ENCODE measurements at regions not wholly inside any gene's neighbourhood (a gene's known extent, or its start where the extent isn't known, plus 50 kb on each side); places are given as distances from the start of the nearest gene placed in this dataset.
"Not testable (repeated sequence)": the region's sequence is repeated elsewhere in the genome, so short reads cannot be mapped to it uniquely, and the experiment has no call there.

DNA sequence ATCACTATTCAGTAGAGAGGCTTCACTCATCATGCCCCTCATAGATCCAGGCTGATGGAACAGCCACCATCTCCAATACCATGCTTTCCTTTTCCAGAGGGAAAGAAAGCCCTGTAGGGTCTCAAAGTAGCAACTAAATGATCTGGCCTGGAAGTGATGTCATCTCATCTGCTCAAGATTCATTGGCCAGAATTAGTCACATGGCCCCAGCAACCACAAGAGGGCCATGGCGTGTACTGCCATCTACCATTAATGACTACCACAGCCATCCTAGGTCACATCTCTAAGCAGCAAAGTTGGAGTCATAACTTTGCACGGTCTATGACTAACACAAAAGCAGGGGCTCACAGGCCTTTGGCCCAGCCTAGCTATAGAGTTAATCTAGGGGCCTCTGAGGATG, 194.8 kb downstream of the KIT start:
- no peak for DNase-seq (ENCODE audit: low read depth in 2 of 2)

DNA sequence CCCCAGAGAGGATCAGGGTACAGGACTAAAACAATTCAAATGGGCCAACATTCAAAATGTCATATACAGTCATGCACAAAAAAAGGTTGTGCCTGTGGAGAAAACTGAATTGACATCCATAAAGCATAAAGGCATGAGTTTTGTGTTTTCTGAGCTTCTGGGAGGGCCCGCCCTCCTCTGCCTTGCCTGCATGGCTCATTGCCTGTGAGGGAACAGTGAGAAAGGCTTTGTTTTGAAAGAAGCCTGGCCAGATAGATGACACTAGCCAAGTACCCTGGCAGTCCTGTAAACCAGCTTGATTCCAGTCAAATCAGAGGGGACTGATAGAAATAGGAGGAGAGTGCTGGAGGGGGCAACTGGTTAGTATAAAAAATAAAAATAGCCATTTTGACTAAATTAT, 194.3 kb downstream of the KIT start:
- DNase-seq (ENCODE audit: low read depth in 2 of 2) = no peak

DNA sequence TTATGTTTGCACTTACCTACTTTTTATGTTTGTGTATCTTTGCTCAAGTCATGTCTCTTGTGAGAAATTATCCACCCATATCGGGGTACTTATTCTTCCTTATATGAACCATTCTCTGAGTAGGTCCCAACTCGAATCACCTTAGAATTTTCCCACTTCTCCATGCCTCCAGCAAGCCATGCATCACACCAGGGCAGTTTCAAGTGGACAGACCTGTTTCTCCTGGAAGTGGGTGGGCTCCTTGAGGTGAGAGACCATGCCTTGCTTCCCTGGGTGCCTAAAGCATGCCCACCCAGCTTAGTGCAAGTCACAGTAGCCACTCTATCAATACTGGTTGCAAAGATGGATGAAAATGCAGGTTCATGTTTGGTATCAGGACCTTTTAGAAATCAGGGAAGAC, 187.2 kb downstream of the KIT start:
- DNase-seq (ENCODE audit: low read depth in 2 of 2) = no peak

DNA sequence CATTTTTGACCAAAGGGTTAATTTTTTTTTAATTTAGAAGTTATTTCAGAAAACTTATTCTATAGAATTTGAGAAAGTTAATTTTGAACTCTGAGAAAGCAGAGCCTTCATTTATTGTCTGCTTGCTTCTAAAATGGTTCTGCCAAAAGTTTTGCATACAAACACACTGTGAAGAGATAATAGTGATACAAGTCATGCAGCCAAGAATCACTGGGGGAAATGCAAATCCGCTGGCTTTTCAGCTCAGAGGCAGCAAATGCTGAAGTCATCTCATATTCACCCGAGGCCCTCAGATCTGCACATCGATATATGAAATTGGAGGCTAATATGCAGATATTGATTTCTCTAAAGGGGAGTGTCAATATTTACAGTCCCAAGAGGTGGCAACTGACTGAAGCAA, 186.2 kb downstream of the KIT start:
- DNase-seq (ENCODE audit: low read depth in 2 of 2) = no peak

DNA sequence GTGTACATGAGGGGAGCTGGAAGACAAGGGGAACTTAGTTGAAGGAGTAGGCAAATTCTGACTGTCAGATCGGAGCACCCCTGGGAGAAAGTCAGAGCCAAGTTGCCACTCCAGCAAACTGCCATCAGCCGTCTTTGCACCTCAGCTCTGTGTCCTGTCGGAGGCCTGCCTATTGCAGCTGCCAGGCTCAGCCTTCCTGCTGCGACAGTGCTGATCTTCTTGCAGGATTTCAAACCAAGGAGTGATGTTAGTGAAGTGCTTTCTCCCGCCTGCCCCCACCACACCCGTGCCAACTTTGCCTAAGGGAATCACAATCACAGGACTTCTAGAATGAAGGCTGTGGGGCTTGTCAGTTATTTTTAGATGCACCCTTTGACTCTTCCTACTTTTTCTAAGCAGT, 185.3 kb downstream of the KIT start:
- DNase-seq (ENCODE audit: low read depth in 2 of 2) = no peak

DNA sequence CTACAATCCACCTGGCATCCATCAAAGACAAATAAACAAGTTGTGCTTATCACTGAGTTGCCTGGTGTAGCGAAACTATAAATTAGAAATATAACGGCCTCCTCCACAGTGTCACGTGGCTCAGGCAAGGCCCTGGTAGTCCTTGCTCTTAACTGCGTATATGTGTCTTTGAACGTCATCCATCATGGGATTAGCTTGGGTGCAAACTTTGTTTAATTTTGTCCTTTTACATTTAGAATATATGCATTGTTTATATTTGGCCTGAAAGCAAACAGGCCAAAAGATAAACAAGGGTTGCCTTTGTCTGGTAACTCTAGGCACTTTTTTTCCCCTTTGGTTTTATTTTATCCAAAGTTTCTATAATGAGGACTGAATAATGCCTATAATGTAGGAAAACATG, 184.9 kb downstream of the KIT start:
- no peak for DNase-seq (ENCODE audit: low read depth in 2 of 2)

DNA sequence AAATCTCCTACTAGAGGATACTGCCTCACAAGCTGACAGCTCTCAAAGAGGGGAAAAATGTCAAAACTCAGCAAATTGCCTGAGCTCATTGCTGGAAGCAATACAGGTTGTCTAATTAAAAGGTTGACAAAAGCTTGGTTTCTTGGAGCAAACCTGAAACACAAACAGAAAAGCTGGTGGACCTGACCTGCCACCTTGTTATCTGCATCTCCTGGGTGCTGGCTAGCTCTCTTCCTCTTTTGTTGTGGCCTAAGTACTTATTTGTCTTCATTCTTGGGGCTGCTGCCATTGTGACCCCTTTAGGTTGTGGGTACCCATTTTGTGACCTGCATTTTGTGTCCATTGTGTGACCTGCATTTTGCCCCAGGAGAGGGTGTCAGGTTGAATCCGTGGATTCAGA, 184.5 kb downstream of the KIT start:
- no peak for DNase-seq (ENCODE audit: low read depth in 2 of 2)

DNA sequence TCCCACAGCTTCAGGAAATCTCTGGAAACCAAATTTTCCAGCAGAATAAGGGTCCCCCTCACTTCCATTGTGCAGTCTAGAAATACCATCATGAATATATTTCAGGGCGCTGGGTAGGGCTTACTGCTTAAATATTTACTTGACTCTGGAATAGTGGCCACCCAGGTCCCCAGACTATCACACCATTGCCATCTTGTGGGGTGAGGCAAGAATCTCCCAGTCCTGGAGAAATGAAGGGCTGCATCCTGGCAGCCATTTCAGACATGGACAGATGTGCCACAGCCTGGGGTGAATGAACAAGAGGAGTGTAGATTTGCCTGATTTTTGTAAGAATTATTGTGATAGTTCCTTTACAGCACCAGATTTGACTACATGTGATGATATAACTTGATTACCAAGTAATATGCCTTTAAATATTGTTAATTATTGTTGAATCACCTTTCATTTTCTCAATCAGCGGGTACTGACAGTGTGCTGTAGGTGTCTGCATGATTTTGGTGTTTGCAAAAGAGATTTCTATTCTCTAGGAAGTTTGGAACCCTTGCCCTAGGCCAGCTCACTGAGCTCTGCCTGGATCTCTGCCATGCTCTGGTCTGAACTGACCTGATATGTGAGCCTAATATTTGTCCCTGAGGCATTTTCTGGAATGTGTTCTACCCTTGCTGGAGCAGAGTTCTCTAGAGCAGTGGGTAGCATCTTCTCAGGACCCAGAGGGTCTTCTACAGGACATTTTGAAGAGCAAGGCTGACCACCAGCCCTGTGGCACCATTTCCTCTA, 183.4 kb downstream of the KIT start:
- no peak for DNase-seq (ENCODE audit: low read depth in 2 of 2)

DNA sequence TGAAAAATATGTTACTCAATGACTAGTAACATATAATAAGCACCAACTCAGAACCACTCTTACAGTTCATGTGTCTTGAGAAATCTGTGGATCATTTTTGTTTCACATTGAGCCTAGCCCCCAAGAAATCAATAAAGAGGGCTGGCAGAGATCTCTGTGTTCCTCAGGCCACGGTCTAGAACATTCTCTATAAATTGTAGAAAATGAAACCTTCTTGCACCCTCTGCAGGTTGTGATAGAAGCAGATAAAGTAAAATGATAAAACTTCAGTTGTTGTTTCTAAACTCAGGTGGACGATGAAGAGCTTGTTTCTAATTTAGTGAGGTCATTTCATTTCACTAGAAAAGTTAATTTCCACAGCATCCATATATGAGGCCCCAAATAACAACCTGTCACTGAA, 182.7 kb downstream of the KIT start:
- DNase-seq (ENCODE audit: low read depth in 2 of 2) = no peak

DNA sequence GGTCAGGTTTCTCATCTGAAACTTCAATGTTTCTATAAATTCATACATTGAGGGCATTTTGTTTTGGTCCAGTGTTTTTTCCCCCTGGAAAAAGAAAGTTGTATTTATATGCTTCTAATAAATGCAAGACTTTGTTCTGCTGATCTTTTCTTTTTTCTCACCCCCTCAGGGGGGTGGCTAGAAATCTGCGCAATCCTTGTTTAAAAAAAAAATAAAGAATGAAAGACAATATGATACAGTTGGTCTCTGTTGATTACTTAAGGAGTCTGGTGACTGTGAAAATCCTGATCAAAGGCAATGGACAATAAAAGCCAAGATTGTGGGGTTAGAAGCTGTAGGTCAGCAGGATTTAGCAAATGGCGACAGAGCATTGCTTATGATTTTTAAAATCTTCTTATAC, 180.5 kb downstream of the KIT start:
- DNase-seq (ENCODE audit: low read depth in 2 of 2) = no peak

DNA sequence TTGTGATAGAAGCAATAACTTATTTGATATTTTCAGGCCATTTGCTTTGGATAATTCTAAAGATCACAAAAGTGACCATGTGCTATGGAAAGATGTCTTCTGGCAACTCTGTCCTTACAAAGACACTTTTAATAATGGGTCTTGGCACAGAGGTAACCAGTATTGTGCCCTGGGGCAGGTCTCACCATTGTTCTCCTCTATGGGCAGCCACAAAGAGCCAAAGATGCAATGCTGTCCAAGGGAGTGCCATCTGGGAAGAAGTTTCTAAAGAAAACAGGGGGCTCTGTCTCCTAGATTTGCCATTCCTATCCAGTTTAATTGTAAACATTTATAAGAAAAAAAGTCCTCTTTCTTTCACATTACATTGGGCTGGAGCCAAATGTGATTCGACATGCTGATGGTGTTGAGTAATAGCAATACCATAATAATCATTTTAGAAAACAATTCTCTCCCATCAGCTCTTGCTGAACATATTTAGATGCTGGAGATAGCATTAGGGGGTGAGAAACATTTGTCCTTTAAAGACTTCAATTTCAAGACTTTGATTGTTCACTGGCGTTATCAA, 179.9 kb downstream of the KIT start:
- no peak for DNase-seq (ENCODE audit: low read depth in 2 of 2)

DNA sequence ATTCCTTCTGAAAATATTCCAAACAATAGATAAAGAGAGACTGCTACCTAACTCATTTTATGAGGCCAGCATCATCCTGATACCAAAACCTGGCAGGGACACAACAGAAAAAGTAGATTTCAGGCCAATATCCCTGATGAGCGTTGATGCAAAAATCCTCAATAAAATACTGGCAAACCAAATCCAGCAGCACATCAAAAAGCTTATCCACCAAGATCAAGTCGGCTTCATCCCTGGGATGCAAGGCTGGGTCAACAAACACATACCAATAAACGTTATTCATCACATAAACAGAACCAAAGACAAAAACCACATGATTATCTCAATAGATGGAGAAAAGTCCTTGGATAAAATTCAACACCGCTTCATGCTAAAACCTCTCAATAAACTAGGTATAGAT, 170.6 kb downstream of the KIT start:
- DNase-seq (ENCODE audit: low read depth in 2 of 2) = not testable (repeated sequence)

DNA sequence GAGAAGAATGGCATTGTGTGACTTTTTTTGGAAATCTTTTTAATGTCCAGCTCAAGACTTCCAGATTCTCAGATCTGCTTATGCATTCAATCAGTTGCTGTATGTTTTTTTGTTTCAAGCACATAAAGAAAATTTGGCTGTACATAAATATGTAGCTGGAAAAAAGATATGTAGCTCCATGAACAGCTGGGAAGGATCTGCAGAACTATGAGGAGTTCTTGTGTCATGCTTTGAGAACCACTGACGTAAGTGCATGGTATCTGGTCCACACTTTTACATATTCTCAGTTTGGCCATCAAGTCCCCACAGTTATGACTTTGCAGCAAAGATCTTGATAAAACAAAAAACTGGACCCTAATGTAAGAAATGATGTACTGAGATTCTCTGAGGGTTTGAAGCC, 165.9 kb downstream of the KIT start:
- no peak for DNase-seq (ENCODE audit: low read depth in 2 of 2)

DNA sequence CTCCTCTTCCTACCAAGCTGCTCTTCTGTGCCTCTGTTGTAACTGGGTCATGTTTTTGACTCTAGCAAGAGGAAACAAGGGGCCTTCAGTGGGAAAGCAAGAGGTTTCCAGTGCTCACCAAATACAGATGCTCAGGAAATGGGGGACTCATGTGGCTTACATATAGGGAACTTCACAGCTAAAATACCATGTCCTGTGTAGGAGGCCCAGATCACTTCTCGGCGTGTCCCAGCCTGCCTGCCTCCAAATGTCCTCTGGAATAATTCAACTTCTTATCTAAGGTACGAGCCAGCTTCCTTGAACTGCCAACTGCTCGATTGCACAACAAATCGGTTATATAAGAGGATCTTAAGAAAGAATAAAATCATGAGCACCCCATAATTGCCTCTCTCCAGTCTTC, 161.3 kb downstream of the KIT start:
- no peak for DNase-seq (ENCODE audit: low read depth in 2 of 2)

DNA sequence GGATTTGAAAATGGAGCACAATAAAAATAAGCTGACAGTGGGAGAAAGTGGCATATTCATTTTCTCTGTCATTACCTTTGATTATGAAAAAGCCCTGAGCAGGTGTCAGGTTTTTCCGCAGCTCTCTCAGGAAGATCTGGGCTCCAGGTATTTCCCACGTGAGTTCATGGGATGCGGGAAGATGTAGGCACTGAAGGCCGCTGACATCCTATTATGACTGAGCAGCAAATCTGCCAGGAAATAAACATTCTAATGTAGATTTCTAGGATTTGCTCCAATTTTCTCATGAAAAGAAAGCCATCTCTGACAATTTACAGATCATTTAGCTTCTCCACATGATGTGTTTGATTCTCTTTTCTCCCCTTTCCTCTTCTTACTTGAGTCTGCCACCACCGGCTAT, 160.7 kb downstream of the KIT start:
- no peak for DNase-seq (ENCODE audit: low read depth in 2 of 2)

DNA sequence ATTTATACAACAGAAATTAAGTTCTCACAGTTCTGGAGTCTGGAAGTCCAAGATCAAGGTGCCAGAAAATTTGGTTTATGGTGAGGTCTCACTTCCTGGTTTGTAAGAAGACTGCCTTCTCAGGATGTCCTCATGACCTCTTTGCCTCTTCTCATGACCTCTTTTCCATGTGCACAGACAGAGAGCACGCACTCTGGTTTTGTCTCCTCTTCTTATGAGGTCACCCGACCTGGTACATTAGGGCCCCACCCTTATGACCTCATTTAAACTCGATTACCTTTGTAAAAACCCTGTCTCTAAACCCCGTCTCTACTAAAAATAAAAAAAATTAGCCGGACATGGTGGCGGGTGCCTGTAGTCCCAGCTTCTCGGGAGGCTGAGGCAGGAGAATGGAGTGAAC, 155.9 kb downstream of the KIT start:
- DNase-seq (ENCODE audit: low read depth in 2 of 2) = no peak

DNA sequence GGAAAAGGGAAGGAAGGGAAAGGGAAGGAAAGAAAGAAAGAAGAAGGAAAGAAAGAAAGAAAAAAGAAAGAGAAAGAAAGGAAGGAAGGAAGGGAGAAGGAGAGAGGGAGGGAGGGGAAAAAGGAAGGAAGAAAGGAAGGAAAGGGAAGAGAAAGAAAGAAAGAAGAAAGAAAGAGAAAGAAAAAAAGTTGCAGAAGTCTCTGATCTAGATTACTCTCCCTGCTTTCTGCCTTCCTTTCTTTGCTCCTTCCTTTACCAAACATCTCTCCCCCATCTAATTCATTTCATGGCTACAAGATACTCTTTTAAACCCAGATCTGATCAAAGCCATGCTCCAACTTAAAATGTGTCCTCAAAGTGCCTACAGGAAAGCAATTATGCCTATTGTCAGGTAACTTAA, 148.6 kb downstream of the KIT start:
- DNase-seq (ENCODE audit: low read depth in 2 of 2) = no peak

DNA sequence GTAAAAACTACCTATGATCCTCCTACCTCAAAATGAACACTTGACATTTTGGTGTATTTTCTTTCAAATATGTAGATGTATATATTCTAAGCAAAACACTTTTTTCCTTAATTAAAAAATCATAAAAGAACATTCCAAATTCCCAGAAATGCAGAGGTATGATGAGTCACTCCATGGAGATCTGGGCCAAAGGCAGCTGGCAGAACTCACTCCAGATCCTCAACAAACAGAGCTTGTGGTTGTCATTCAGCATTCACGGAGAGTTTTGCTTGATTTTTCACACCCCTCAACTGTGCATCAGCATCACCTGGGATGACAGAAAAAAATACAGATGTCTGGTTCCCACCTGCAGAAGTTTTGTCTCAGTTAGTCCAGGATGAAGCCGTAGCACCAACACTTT, 144.6 kb downstream of the KIT start:
- DNase-seq (ENCODE audit: low read depth in 2 of 2) = no peak

DNA sequence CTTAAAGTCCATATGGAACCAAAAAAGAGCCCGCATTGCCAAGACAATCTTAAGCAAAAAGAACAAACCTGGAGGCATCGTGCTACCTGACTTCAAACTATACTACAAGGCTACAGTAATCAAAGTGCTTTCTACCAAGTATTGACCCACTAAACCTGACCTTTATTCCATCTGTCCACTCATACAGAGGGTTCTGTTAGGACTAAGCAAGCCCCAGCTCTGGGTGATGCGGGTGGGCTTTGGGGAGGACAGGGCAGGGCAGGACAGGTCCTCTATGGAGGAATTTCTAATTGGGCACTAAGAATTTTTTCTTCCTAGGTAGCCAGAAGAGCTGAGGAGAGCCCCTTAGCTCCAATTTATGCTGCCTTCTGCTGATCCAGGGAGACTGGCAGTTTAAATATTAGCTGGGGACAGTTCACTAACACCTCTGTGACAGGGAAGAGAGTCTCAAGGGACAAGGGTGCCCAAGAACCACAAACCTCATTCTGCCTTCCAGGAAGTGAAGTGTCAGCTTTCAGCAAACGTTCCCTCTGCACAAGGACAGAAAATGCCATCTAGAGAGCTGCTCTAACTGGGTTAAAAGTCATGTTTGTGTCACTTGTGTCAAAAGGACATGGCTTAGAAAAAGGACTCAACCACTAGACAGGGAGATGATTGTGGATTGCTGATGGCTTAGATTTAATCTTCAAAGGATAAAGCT, 143.2 kb downstream of the KIT start:
- DNase-seq (ENCODE audit: low read depth in 2 of 2) = no peak

DNA sequence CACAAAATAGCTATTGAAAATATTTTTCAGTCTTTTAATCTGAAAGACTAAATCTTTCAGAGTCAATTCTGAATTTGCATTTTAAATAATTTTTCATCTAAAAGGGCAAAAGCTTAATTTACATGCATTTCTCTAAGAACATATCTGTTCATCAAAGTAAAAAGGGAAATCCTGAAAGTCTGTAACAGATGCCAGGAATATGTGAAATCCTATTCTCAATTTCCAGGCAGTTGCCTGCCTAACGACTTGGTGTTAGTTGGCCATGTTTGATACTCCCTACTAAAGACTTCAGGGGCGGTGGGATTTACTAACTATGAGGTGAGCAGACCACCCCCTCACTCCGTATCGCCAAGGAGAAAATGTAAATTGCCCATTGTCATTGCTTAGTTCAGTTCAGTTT, 136.8 kb downstream of the KIT start:
- DNase-seq (ENCODE audit: low read depth in 2 of 2) = no peak

DNA sequence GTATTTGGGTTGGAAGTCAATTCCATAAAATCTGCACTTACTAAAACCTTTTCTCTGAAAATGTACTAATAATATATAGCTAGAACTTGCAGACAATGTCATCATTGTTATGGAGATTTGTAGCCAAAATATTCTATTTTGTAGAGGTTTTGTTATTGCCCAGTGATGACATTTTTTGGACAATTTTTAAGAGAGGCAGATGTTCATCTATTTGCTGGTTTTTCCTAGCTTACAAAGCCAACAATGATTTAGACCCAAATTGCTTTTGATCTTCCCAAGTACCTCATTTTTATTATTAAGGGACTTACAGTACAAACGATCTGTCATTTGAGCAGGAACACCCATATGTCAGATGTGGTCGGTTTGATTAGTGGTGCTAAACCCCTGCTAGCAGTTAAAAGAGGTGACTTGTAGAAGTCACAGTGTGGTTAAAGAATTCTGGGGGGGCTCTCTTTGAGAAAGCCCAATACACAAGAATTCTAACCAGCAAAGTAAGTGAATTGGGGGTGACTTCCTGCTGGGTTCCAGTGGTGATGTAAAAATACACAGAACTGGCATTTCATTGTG, 136.2 kb downstream of the KIT start:
- DNase-seq (ENCODE audit: low read depth in 2 of 2) = no peak

All from stimulated activated CD4-positive, alpha-beta T cell treated with anti-CD3 and anti-CD28 coated beads, Interleukin-12 subunit alpha, Interleukin-12 subunit beta, amount 100 ng/mL, for 24 hours (primary cell).